Vagina (tissue), 2 donors: ENCODE measurements at regions not wholly inside any gene's neighbourhood (a gene's known extent, or its start where the extent isn't known, plus 50 kb on each side); places are given as distances from the start of the nearest gene placed in this dataset.

Experiments
- DNase-seq, 2 donors: peaks; one replicate each; pipeline ENCODE4 v3.0.0-alpha.2; 2017; ENCODE audit errors: extremely low spot score in 2 of 2
- H3K27ac ChIP-seq: fragments of 200-600 bp; sonication (generic); one replicate; pipeline ENCODE4 v1.5.1; 2019
- H3K27me3 ChIP-seq: fragments of 200-600 bp; sonication (generic); one replicate; pipeline ENCODE4 v1.5.1; 2019
- H3K36me3 ChIP-seq, 2 donors: fragments of 200-600 bp; sonication (generic); one replicate each; pipeline ENCODE4 v1.5.1; 2017 to 2019
- H3K4me1 ChIP-seq: fragments of 200-600 bp; sonication (generic); one replicate; pipeline ENCODE4 v1.5.1; 2019
- H3K4me3 ChIP-seq, 2 donors: fragments of 200-600 bp; sonication (generic); 1 replicate in 1 of 2; 2 replicates in 1 of 2; pipeline ENCODE4 v1.5.1; 2016 to 2019
- H3K9me3 ChIP-seq: fragments of 200-600 bp; sonication (generic); one replicate; pipeline ENCODE4 v1.5.1; 2019
- POLR2A ChIP-seq, 2 donors: fragments of 450-650 bp; IDR thresholded peaks; one replicate each; pipeline ENCODE4 v1.6.1; 2017; ENCODE audit warnings: antibody characterized with exemption in 2 of 2, mild to moderate bottlenecking in 2 of 2, moderate library complexity in 2 of 2
- POLR2AphosphoS5 ChIP-seq, 2 donors: sonication (generic); formaldehyde crosslinking; IDR thresholded peaks; one replicate each; pipeline ENCODE4 v1.9.0; 2017; ENCODE audit warnings: antibody characterized with exemption in 2 of 2, mild to moderate bottlenecking in 2 of 2, low read depth in 1 of 2; ENCODE audit not compliant: insufficient read depth in 1 of 2
- intact Hi-C: fragments of 100-400 bp; cut with DNase I; formaldehyde crosslinking; loops from one replicate; pipeline ENCODE4 v1.15.1; 2023
- TF ChIP-seq, protein P1 (sequence below), 3 experiments: fragments of 450-650 bp in 2 of 3; fragments of 200-600 bp in 1 of 3; sonication (generic) in 1 of 3; IDR thresholded peaks; one replicate each; pipeline ENCODE4 v1.5.1; 2017 to 2019; ENCODE audit warnings: antibody characterized with exemption in 3 of 3, mild to moderate bottlenecking in 2 of 3, moderate library complexity in 2 of 3

DNA sequence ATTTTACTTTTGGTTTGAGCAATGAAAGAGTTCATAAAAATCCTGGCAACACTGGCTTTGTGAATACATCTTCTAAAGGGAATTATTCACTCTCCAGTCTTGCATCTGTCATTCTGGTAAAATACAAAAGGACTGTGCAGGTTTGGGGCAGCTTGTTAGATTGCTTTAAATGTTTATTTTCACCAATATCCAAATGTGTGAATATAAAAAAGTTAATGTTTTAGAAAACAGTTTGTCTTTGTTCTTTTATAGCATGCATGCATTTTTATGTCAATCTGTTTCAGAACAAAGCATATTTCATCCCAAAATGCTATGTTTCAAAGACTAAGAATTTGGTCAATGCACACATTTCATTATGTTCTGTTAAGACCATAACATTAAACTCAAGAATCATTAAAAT lies 1145.4 kb downstream of the OLFM4 start:
- no peak for DNase-seq
- Histone ChIP-seq H3K9me3 (no peaks in the 10 kb centered on the region), H3K27ac (no peak overlapping the region), H3K36me3 (no peaks in the 10 kb centered on the region), H3K27me3 (no peaks in the 10 kb centered on the region), H3K4me1 (no peaks in the 10 kb centered on the region), H3K4me3 (no peak overlapping the region)
- TF ChIP-seq POLR2AphosphoS5 (IDR thresholded peaks at IDR 0.05; ENCODE audit: insufficient read depth in 1 of 2, low read depth in 1 of 2) (no peak), POLR2A (IDR thresholded peaks at IDR 0.05) (no peak)
- TF ChIP-seq, protein P1, sequence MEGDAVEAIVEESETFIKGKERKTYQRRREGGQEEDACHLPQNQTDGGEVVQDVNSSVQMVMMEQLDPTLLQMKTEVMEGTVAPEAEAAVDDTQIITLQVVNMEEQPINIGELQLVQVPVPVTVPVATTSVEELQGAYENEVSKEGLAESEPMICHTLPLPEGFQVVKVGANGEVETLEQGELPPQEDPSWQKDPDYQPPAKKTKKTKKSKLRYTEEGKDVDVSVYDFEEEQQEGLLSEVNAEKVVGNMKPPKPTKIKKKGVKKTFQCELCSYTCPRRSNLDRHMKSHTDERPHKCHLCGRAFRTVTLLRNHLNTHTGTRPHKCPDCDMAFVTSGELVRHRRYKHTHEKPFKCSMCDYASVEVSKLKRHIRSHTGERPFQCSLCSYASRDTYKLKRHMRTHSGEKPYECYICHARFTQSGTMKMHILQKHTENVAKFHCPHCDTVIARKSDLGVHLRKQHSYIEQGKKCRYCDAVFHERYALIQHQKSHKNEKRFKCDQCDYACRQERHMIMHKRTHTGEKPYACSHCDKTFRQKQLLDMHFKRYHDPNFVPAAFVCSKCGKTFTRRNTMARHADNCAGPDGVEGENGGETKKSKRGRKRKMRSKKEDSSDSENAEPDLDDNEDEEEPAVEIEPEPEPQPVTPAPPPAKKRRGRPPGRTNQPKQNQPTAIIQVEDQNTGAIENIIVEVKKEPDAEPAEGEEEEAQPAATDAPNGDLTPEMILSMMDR (IDR thresholded peaks at IDR 0.05) = no peak
- intact Hi-C loops = no loop called here

DNA sequence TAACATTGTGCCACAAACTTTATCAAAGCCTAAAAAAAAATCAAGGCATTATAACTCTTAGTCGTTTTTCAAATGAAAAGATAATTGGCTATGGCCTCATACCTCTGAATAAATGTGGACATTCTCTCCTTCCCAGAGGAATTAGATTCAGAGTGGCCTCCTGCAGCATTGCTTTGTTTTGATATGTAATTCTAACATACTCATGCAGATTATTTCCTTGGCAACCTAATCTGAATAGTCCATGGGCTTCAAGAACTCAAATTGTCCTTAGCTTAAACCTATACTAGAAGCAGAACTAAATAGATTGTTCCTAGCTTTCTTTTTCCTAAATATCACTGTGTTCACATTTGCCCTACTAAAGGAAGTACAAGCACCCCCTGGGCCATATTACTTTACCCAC lies 1146.9 kb downstream of the OLFM4 start:
- no peak overlapping the region for H3K27ac ChIP-seq
- no peak for TF ChIP-seq POLR2A (IDR thresholded peaks at IDR 0.05)
- TF ChIP-seq POLR2AphosphoS5 (IDR thresholded peaks at IDR 0.05; ENCODE audit: insufficient read depth in 1 of 2, low read depth in 1 of 2) = no peak
- H3K27me3 ChIP-seq = no peaks in the 10 kb centered on the region
- intact Hi-C loops = no loop called here
- H3K4me1 ChIP-seq = no peaks in the 10 kb centered on the region
- H3K36me3 ChIP-seq = no peaks in the 10 kb centered on the region
- H3K9me3 ChIP-seq = no peaks in the 10 kb centered on the region
- H3K4me3 ChIP-seq = no peak overlapping the region
- no peak for DNase-seq

DNA sequence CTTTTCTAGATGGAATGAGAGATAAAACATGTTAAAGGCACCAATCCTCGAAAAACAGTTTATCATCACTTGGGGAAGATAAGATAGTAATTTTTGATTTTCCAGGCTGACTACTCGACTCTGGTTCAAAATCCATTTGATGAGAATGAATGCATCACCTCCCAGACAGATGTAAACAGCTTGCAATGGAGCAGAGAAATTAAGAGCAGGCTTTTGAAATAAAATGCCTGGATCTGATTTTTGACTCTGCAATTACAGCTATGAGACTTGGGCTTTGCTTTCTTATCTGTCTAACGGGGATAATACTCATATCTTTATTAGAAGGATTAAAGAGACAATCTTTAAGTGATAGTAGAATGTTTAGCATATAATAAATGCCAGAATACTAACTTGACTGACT lies 1148.9 kb downstream of the OLFM4 start:
- TF ChIP-seq, protein P1 (IDR thresholded peaks at IDR 0.05) = no peak
- no peak for TF ChIP-seq POLR2AphosphoS5 (IDR thresholded peaks at IDR 0.05; ENCODE audit: insufficient read depth in 1 of 2, low read depth in 1 of 2)
- TF ChIP-seq POLR2A (IDR thresholded peaks at IDR 0.05) = no peak
- Histone ChIP-seq H3K9me3 (no peaks in the 10 kb centered on the region), H3K27ac (no peak overlapping the region), H3K4me3 (no peak overlapping the region), H3K4me1 (no peaks in the 10 kb centered on the region), H3K36me3 (no peaks in the 10 kb centered on the region), H3K27me3 (no peaks in the 10 kb centered on the region)
- intact Hi-C loops = no loop called here
- no peak for DNase-seq

DNA sequence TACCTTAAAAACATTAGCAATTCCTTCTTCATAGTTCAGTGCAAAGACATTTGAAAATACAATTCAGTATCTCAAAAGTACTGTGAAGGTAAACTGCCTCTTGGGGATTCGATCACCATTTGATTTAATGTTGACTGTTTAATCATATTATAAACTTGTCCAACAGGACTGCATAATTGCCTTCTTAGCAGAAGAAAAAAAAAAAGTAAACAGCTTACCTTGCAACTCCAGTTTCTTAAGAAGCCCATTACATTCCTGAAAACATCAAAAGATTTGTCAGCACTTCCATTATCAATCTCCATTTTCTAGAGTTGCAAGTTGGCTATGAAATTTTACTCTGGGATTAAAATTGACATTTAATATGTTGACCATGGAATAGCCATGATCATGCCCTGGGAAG lies 1154.6 kb downstream of the OLFM4 start:
- H3K36me3 ChIP-seq = no peaks in the 10 kb centered on the region
- no peak overlapping the region for H3K27ac ChIP-seq
- no peaks in the 10 kb centered on the region for H3K27me3 ChIP-seq
- no peaks in the 10 kb centered on the region for H3K4me1 ChIP-seq
- H3K4me3 ChIP-seq = no peak overlapping the region
- TF ChIP-seq POLR2A (IDR thresholded peaks at IDR 0.05) = no peak
- TF ChIP-seq, protein P1 (IDR thresholded peaks at IDR 0.05) = no peak
- intact Hi-C loops = no loop called here
- no peak for DNase-seq
- H3K9me3 ChIP-seq = no peaks in the 10 kb centered on the region

DNA sequence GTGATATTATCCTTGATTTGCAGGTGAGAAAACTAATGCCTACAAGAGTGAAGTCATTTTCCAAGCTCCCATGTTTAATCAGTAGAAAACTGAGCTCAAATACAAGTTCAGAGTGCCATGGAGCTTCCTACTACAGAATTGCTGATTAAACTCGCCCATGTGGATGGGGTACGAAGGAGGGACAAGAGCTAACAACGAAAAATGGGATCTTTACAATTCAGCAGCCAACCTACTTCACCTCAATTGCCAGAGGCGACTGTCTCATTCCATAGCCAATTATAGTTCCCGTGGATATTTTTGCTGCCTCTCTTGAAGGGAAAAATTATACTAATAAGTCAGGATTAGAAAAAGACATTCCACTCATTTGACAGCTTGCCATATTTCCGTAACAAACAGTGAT lies 1155.1 kb downstream of the OLFM4 start:
- Histone ChIP-seq H3K9me3 (no peaks in the 10 kb centered on the region), H3K36me3 (no peaks in the 10 kb centered on the region), H3K27me3 (no peaks in the 10 kb centered on the region), H3K4me1 (no peaks in the 10 kb centered on the region), H3K27ac (no peak overlapping the region), H3K4me3 (no peak overlapping the region)
- intact Hi-C loops = no loop called here
- no peak for DNase-seq
- TF ChIP-seq POLR2AphosphoS5 (IDR thresholded peaks at IDR 0.05; ENCODE audit: insufficient read depth in 1 of 2, low read depth in 1 of 2) (no peak), POLR2A (IDR thresholded peaks at IDR 0.05) (no peak)
- TF ChIP-seq, protein P1 (IDR thresholded peaks at IDR 0.05) = no peak

DNA sequence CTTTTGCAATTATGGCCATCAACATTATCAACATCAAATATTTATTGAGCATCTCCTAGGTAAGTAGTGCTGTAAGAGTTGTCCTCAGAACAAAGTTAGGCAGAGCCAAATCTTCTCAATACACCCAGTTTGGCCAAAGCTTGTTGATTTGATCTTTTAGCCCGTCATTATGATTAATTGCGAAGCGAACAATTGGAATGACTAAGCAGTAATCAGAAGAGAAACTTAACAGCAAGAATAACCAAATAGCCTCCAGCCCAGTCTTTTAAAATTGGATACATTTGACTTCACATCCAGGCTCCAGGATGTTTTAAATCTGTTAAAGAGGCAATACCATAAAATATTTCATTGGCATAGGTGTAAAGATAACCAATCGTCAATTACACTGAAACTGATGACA lies 1156.0 kb downstream of the OLFM4 start:
- no peak overlapping the region for H3K4me3 ChIP-seq
- H3K27me3 ChIP-seq = no peaks in the 10 kb centered on the region
- DNase-seq = no peak
- no peak for TF ChIP-seq POLR2A (IDR thresholded peaks at IDR 0.05)
- TF ChIP-seq POLR2AphosphoS5 (IDR thresholded peaks at IDR 0.05; ENCODE audit: insufficient read depth in 1 of 2, low read depth in 1 of 2) = no peak
- TF ChIP-seq, protein P1 (IDR thresholded peaks at IDR 0.05) = no peak
- no peaks in the 10 kb centered on the region for H3K4me1 ChIP-seq
- H3K9me3 ChIP-seq = no peaks in the 10 kb centered on the region
- no peak overlapping the region for H3K27ac ChIP-seq
- intact Hi-C loops = no loop called here
- H3K36me3 ChIP-seq = no peaks in the 10 kb centered on the region
